ENCODE measurements at regions not wholly inside any gene's neighbourhood (a gene's known extent, or its start where the extent isn't known, plus 50 kb on each side); places are given as distances from the start of the nearest gene placed in this dataset.
"Not testable (repeated sequence)": the region's sequence is repeated elsewhere in the genome, so short reads cannot be mapped to it uniquely, and the experiment has no call there.

DNA sequence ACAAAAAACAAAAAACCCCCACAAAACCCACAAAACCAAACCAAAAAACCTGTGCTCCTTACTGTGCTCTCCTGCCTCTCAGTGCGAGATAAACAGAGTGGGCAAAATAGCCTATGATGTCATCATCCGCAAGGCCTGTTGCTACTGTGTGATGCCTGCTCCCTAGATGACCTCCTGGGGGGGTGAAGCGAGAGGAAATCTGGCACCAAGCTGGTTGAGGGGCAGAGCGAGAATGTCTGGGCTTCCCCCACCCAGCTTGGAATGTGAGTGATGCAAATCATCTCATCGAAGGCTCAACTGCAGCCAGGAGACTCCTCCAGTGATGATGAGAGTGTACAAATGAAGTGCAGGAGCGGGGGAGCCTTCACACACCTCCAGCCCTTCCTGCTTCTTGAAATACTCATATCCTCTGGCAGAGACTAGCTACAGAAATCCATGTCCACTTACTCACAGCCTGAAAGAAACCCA is 57.7 kb upstream of the MAP4K3 start:
- Histone ChIP-seq H3K27me3 (ENCODE audit: control insufficient read depth in 4 of 4, insufficient read depth in 4 of 4, low read length in 3 of 4) (no peaks in the 10 kb centered on the region), H3K27ac (ENCODE audit: low read depth in 1 of 2, low read length in 2 of 2) (no peak overlapping the region), H3K4me1 (ENCODE audit: control insufficient read depth in 4 of 4, insufficient read depth in 4 of 4, low read length in 3 of 4) (no peaks in the 10 kb centered on the region), H3K9me3 (ENCODE audit: control insufficient read depth in 4 of 4, low read length in 3 of 4) (no peaks in the 10 kb centered on the region), H3K4me3 (ENCODE audit: low read depth in 1 of 3, low read length in 3 of 3) (no peak overlapping the region), H3K9ac (ENCODE audit: low read depth in 1 of 2, low read length in 2 of 2) (no peak overlapping the region), H3K36me3 (ENCODE audit: control insufficient read depth in 4 of 4, insufficient read depth in 3 of 4, low read depth in 1 of 4, low read length in 3 of 4) (no peaks in the 10 kb centered on the region)
- TF ChIP-seq HNF4G (IDR thresholded peaks at IDR 0.05): no peak
- no peak for TF ChIP-seq YY1 (IDR thresholded peaks at IDR 0.05)
- TF ChIP-seq FOXA1 (IDR thresholded peaks at IDR 0.05): no peak
- TF ChIP-seq SP1 (IDR thresholded peaks at IDR 0.05): no peak
- no peak for TF ChIP-seq EGR1 (IDR thresholded peaks at IDR 0.05; ENCODE audit: low read depth in 2 of 2)
- DNase-seq (ENCODE audit: low spot score): no peak
- 81% methylated on average over 6 of the region's 6 CpGs for WGBS

- WGBS: 91% methylated on average over 3 of the region's 3 CpGs
- Histone ChIP-seq H3K27ac (ENCODE audit: low read depth in 1 of 2, low read length in 2 of 2) (peak overlapping the region in 1 of 2 donors; percentile 44), H3K9me3 (ENCODE audit: control insufficient read depth in 4 of 4, low read length in 3 of 4) (no peaks in the 10 kb centered on the region), H3K27me3 (ENCODE audit: control insufficient read depth in 4 of 4, insufficient read depth in 4 of 4, low read length in 3 of 4) (no peaks in the 10 kb centered on the region), H3K9ac (ENCODE audit: low read depth in 1 of 2, low read length in 2 of 2) (no peak overlapping the region), H3K36me3 (ENCODE audit: control insufficient read depth in 4 of 4, insufficient read depth in 3 of 4, low read depth in 1 of 4, low read length in 3 of 4) (no peaks in the 10 kb centered on the region), H3K4me1 (ENCODE audit: control insufficient read depth in 4 of 4, insufficient read depth in 4 of 4, low read length in 3 of 4) (no peaks in the 10 kb centered on the region), H3K4me3 (ENCODE audit: low read depth in 1 of 3, low read length in 3 of 3) (no peak overlapping the region)
- no peak for DNase-seq (ENCODE audit: low spot score)
- TF ChIP-seq RXRA (IDR thresholded peaks at IDR 0.05) (no peak), FOXA1 (IDR thresholded peaks at IDR 0.05) (no peak)
- TF ChIP-seq, protein P1, sequence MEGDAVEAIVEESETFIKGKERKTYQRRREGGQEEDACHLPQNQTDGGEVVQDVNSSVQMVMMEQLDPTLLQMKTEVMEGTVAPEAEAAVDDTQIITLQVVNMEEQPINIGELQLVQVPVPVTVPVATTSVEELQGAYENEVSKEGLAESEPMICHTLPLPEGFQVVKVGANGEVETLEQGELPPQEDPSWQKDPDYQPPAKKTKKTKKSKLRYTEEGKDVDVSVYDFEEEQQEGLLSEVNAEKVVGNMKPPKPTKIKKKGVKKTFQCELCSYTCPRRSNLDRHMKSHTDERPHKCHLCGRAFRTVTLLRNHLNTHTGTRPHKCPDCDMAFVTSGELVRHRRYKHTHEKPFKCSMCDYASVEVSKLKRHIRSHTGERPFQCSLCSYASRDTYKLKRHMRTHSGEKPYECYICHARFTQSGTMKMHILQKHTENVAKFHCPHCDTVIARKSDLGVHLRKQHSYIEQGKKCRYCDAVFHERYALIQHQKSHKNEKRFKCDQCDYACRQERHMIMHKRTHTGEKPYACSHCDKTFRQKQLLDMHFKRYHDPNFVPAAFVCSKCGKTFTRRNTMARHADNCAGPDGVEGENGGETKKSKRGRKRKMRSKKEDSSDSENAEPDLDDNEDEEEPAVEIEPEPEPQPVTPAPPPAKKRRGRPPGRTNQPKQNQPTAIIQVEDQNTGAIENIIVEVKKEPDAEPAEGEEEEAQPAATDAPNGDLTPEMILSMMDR (IDR thresholded peaks at IDR 0.05; ENCODE audit: low read depth, low read length, missing input control): no peak
Measured at GRCh38 chr2:39497082-39497801, 60.2 kb upstream of the MAP4K3 start.

DNA sequence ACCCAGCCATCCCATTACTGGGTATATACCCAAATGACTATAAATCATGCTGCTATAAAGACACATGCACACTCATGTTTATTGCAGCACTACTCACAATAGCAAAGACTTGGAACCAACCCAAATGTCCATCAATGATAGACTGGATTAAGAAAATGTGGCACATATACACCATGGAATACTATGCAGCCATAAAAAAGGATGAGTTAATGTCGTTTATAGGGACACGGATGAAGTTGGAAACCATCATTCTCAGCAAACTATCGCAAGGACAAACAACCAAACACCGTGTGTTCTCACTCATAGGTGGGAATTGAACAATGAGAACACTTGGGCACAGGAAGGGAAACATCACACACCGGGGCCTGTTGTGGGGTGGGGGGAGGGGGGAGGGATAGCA is 61.1 kb upstream of the MAP4K3 start:
- H3K9me3 ChIP-seq (ENCODE audit: control insufficient read depth in 4 of 4, low read length in 3 of 4); DNase-seq (ENCODE audit: low spot score); H3K27ac ChIP-seq (ENCODE audit: low read depth in 1 of 2, low read length in 2 of 2); H3K36me3 ChIP-seq (ENCODE audit: control insufficient read depth in 4 of 4, insufficient read depth in 3 of 4, low read depth in 1 of 4, low read length in 3 of 4); H3K4me1 ChIP-seq (ENCODE audit: control insufficient read depth in 4 of 4, insufficient read depth in 4 of 4, low read length in 3 of 4); H3K27me3 ChIP-seq (ENCODE audit: control insufficient read depth in 4 of 4, insufficient read depth in 4 of 4, low read length in 3 of 4); H3K9ac ChIP-seq (ENCODE audit: low read depth in 1 of 2, low read length in 2 of 2); H3K4me3 ChIP-seq (ENCODE audit: low read depth in 1 of 3, low read length in 3 of 3): not testable (repeated sequence)
- WGBS: 91% methylated on average over 5 of the region's 5 CpGs

DNA sequence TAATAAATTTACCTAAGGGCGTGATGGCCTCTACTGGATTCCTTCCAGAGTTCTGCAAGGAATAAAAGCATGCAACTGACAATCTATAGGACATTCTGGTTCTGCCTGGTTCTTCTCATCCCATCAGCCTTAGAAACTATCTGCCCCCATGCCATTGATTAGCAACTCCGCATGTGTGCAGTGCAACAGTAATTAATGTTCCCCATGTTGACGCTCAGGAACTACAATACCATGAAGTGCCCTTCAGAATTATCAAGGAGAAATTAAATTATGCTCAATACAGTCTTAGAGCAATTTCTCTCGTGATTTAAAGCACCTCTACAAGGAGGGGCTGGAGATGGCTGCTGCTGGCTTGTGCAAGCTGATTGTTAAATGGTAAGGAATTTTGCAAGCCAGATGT is 61.7 kb upstream of the MAP4K3 start:
- no peak for DNase-seq (ENCODE audit: low spot score)
- WGBS: 95% methylated on average over 4 of the region's 4 CpGs
- peaks cover 0 to under 1% (median 0%) of the 10 kb centered on the region in 4 donors for H3K4me1 ChIP-seq (ENCODE audit: control insufficient read depth in 4 of 4, insufficient read depth in 4 of 4, low read length in 3 of 4)
- H3K27me3 ChIP-seq (ENCODE audit: control insufficient read depth in 4 of 4, insufficient read depth in 4 of 4, low read length in 3 of 4): no peaks in the 10 kb centered on the region
- no peaks in the 10 kb centered on the region for H3K9me3 ChIP-seq (ENCODE audit: control insufficient read depth in 4 of 4, low read length in 3 of 4)
- no peaks in the 10 kb centered on the region for H3K36me3 ChIP-seq (ENCODE audit: control insufficient read depth in 4 of 4, insufficient read depth in 3 of 4, low read depth in 1 of 4, low read length in 3 of 4)
- no peak overlapping the region for H3K9ac ChIP-seq (ENCODE audit: low read depth in 1 of 2, low read length in 2 of 2)
- H3K27ac ChIP-seq (ENCODE audit: low read depth in 1 of 2, low read length in 2 of 2): no peak overlapping the region
- no peak overlapping the region for H3K4me3 ChIP-seq (ENCODE audit: low read depth in 1 of 3, low read length in 3 of 3)
- TF ChIP-seq, protein P1 (IDR thresholded peaks at IDR 0.05; ENCODE audit: low read depth, low read length, missing input control): no peak
- TF ChIP-seq HNF4A (conservative IDR thresholded peaks at IDR 0.05): no peak
- no peak for TF ChIP-seq JUND (IDR thresholded peaks at IDR 0.05)
- TF ChIP-seq, protein P2, sequence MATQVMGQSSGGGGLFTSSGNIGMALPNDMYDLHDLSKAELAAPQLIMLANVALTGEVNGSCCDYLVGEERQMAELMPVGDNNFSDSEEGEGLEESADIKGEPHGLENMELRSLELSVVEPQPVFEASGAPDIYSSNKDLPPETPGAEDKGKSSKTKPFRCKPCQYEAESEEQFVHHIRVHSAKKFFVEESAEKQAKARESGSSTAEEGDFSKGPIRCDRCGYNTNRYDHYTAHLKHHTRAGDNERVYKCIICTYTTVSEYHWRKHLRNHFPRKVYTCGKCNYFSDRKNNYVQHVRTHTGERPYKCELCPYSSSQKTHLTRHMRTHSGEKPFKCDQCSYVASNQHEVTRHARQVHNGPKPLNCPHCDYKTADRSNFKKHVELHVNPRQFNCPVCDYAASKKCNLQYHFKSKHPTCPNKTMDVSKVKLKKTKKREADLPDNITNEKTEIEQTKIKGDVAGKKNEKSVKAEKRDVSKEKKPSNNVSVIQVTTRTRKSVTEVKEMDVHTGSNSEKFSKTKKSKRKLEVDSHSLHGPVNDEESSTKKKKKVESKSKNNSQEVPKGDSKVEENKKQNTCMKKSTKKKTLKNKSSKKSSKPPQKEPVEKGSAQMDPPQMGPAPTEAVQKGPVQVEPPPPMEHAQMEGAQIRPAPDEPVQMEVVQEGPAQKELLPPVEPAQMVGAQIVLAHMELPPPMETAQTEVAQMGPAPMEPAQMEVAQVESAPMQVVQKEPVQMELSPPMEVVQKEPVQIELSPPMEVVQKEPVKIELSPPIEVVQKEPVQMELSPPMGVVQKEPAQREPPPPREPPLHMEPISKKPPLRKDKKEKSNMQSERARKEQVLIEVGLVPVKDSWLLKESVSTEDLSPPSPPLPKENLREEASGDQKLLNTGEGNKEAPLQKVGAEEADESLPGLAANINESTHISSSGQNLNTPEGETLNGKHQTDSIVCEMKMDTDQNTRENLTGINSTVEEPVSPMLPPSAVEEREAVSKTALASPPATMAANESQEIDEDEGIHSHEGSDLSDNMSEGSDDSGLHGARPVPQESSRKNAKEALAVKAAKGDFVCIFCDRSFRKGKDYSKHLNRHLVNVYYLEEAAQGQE (IDR thresholded peaks at IDR 0.05): no peak
- no peak for TF ChIP-seq RAD21 (IDR thresholded peaks at IDR 0.05)
- no peak for TF ChIP-seq FOXA1 (IDR thresholded peaks at IDR 0.05)
- TF ChIP-seq RXRA (IDR thresholded peaks at IDR 0.05): no peak
- TF ChIP-seq, protein P3, sequence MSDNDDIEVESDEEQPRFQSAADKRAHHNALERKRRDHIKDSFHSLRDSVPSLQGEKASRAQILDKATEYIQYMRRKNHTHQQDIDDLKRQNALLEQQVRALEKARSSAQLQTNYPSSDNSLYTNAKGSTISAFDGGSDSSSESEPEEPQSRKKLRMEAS (IDR thresholded peaks at IDR 0.05): no peak
